D721Med (cell line): ENCODE measurements at regions not wholly inside any gene's neighbourhood (a gene's known extent, or its start where the extent isn't known, plus 50 kb on each side); places are given as distances from the start of the nearest gene placed in this dataset.

Experiments
- DNase-seq: peaks from one replicate; pipeline ENCODE4 v3.0.0; 2011; ENCODE audit warnings: low spot score; ENCODE audit not compliant: insufficient read length
- FAIRE-seq: peaks from 2 replicates; lab custom pipeline; 2011; peaks lifted over from hg19 to GRCh38; lab: Jason Lieb, UNC
- TF ChIP-seq, protein P1 (sequence below): IDR thresholded peaks from 2 replicates; pipeline ENCODE4 v1.5.1; 2012; ENCODE audit warnings: mild to moderate bottlenecking, control low read depth; ENCODE audit not compliant: insufficient read depth; ENCODE audit errors: missing control alignments

DNA sequence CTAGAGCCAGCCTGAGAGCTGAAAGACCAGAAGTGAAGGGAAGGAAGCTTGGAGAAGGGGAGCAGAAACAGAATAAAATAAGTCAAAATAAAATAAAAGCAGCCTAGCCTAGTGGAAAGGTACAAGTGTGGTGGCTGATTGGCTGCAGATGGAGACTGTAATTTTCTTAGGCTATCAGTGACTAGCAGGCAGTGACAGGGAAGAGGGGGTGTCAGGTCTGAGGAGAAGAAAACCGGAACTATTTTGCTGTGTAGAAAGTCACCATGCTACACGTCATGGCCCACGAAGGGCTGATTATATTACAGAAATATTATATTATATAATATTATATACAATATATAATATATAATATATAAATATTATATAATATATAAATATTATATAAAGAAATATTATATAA lies 98.1 kb upstream of the TAF11L2 start:
- no peak for DNase-seq
- TF ChIP-seq, protein P1, sequence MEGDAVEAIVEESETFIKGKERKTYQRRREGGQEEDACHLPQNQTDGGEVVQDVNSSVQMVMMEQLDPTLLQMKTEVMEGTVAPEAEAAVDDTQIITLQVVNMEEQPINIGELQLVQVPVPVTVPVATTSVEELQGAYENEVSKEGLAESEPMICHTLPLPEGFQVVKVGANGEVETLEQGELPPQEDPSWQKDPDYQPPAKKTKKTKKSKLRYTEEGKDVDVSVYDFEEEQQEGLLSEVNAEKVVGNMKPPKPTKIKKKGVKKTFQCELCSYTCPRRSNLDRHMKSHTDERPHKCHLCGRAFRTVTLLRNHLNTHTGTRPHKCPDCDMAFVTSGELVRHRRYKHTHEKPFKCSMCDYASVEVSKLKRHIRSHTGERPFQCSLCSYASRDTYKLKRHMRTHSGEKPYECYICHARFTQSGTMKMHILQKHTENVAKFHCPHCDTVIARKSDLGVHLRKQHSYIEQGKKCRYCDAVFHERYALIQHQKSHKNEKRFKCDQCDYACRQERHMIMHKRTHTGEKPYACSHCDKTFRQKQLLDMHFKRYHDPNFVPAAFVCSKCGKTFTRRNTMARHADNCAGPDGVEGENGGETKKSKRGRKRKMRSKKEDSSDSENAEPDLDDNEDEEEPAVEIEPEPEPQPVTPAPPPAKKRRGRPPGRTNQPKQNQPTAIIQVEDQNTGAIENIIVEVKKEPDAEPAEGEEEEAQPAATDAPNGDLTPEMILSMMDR: no peak
- no peak for FAIRE-seq

DNA sequence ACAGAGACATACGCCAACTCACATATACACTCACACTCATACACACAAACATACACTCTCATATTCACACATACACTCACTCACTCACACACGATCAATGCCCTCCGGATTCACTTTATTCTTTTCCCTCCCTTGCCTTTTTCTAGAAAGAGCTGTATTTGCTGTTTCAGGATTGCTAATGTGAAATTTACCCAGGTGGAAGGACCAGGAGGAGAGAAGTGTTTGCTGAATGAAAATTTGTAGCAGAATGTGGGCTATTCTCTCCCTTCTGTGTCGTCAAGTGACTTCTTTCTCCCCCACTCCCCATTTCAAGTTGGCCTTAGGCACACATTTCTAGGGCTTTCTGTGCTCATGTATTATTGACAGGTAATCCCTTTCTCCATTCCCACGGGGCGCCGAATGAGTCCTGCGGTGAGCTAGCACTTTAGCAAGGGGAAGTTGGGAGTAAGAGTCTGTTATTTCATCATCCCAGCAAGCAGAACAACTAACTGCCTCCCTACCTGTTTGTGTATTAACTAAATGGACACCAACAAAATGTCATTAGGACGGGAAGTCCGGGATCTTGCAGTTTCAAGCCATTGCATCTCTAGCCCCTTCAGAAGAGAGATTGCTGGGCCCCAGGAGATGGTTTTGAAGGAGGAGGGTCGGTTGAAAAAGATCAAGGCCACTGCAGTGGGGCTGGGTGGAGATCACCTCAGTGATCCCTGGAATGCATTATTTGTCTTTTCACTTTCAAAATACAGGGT lies 97.1 kb upstream of the TAF11L2 start:
- FAIRE-seq (no peak), DNase-seq (no peak)
- TF ChIP-seq, protein P1: no peak

GRCh38 chr5:17401470-17402288 lies 96.4 kb upstream of the TAF11L2 start:
- FAIRE-seq (no peak), DNase-seq (no peak)
- TF ChIP-seq, protein P1: no peak

- DNase-seq: no peak
- TF ChIP-seq, protein P1: no peak
- FAIRE-seq: no peak
Measured at GRCh38 chr5:17402289-17403121, 95.5 kb upstream of the TAF11L2 start.

GRCh38 chr5:17403695-17404490 lies 94.1 kb upstream of the TAF11L2 start:
- FAIRE-seq (no peak), DNase-seq (no peak)
- TF ChIP-seq, protein P1: no peak

GRCh38 chr5:17405976-17406375 lies 92.1 kb upstream of the TAF11L2 start:
- DNase-seq: no peak
- TF ChIP-seq, protein P1: no peak
- no peak for FAIRE-seq
